ENCODE measurements at regions not wholly inside any gene's neighbourhood (a gene's known extent, or its start where the extent isn't known, plus 50 kb on each side); places are given as distances from the start of the nearest gene placed in this dataset.
"Not testable (repeated sequence)": the region's sequence is repeated elsewhere in the genome, so short reads cannot be mapped to it uniquely, and the experiment has no call there.

DNA sequence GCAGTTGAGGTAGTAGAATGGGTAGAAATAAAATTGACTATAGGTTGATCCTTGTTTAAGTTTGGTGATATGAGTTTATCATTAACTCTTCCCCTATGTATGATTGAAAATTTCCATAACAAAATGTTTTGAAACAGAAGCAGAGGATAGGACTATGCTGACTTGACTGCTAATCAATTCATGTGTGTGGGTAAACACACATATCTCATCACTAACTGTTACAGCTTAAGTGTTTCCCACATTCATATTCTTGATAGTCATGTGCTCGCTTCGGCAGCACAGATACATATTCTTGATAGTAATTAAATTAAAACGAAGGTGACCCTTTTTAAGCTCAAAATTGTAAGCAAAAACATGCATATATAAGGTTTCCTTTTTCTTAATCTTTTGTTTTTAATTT lies 68.2 kb upstream of the SAMSN1 start:
- DNase-seq (ENCODE audit: low read depth in 2 of 2), result no peak

DNA sequence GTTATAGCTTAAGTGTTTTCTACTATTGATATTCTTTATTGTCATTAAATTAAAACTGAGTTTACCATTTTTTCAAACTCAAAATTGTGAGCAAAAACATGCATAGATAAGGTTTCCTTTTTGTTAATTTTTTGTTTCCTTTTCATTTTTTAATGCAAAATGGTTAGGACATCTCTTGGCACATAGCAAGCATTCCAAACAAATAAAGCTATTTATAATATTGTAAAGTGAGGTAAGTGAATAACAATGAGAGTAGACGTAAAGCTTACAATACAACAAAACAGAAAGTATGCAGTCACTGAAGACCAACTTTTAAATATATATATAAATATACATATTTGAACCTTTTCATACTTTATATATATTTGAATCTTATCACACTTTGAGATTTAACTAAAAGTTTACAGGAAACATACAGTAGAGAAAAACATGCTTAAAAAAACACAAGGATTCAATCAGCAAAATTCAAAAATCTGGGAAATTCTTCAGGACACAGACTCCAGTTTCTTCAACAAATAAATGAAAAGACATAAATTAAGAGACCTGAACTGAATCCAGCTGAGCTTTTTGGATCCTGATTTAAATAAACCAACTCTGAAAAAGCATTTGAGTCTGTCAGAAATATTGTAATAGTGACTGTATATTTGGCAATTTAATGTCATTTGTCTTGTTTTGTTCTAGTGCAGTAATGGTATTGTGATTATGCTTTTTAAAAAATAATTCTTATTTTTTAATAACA lies 67.5 kb upstream of the SAMSN1 start:
- DNase-seq (ENCODE audit: low read depth in 2 of 2), result no peak

DNA sequence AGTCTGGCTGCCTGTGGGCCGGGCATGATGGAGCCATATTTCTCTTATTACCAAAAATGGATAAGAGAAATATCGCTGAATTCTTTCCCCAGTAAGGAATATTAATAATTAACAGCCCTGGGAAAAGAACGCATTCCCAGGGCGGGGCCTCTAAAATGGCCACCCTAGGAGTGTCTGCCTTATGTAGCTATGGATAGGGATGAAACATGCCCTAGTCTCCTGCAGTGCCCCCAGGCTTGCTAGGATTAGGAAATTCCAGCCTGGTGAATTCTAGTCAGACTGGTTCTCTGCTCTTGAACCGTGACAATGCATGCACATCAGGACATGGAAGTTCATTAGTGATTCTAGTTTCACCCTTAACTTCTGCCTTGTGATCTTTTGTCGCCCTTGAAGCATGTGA lies 64.0 kb upstream of the SAMSN1 start:
- DNase-seq (ENCODE audit: low read depth in 2 of 2), result not testable (repeated sequence)

DNA sequence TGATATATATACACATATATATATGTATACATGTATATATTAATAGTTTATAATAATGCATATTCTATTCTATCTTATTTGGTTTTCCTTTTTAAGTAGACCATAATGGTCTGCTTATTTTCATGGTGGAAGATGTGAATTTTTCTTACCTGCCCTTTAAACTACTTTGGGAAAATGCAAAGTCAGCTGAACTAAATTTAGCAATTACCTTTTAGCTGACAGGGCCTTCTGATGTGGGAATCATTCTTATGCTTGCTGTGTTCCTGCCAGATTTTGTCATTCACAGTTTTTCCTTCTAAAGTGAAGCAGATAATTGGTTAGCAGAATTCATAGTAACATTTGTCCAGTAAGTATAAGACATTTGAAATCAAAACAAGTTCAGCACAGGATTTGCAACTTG lies 63.2 kb upstream of the SAMSN1 start:
- DNase-seq (ENCODE audit: low read depth in 2 of 2), result no peak

DNA sequence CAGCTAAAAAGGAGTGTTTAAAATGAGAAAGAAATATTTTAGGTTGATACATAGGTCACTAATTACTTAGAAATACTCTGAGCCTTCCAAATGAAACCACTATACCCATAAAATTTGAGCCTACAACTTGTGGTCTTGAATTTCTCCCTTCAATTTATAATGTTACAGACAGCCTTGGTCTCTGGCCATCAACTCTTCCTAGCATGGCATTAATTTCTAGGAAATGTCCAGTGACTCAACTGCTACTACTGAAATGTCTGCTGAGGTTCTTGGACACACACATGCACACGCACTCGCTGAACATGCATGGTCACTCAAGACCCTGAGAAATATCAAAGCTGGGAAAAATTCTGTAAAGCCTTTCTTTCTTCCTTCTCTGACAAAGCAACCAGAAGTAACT lies 61.1 kb upstream of the SAMSN1 start:
- DNase-seq (ENCODE audit: low read depth in 2 of 2), result no peak

DNA sequence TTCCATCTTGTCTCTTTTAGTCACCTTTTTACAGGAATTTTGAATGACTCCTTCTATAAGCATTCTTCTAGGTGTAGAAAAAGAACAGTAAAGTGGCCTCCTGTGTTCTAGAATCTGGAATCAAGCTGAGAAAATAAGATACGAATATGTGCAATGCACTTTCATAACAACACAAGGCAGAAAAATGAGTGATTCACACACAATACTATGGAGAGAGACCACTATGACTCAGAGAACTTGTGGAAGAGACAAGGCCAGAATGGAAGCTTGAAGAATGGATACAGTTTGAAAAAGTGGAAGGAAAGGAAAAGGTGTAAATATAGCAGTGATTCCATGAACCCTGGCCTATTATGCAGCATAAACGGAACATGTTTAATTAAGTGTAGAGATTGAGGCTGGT lies 57.1 kb upstream of the SAMSN1 start:
- DNase-seq (ENCODE audit: low read depth in 2 of 2), result no peak

DNA sequence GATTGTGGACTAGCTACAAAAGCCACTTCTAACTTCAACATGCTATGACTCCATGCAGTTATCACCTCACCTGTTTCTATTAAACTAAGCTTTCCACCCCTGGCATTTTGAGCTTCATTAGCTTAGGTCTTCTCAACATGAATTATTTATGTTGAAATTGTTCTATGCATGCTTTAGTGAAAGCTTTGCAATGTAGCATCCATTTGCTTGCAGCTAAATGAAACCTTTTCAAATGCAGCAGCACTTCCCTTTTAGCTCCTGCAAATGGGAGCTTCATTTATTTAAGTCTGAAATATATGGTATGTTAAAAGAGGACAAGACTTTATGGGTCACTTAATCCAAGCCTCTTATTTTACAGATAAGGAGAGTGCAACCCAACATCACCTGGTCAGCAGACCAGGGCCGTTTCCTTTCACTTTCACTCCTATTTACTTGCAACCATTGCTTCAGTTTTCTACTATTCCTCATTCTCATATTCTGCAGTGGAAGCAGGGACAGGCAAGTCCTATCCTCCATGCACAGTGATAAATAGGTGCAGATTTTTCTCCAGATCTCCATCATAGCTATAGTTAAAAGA lies 56.4 kb upstream of the SAMSN1 start:
- DNase-seq (ENCODE audit: low read depth in 2 of 2), result no peak

DNA sequence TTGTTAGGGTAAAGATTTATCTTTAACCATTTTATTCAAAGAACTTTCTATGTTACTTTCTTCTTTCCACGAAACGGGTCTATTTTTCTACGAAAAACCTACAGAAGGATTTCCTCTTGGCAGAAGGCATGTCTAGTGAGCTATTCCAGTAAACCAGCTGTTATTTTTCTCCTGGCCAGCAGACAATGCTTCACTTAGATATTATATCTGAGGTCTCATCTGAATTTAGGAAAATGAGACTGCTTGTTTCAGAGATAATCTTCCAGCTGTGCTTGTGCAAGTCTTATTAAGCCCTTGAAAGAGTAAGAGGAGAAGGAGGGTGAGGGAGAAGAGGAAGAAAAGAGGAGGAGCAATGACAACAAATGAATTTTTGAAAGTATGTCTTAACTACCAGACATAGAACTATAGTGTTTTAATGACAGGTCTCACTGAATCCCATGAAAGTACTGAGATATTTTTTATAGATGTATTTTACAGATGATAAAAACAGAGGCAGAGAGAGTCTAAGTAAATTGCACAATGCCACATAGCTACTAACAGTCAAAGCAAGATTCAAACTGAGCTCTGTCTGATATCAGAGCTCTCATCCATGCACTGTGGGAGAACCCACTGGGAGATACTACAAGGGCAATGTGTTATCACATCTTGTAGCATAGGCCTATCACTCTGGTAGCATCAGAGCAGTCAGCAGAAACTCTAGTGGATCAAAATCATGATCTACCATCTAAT lies 54.6 kb upstream of the SAMSN1 start:
- no peak for DNase-seq (ENCODE audit: low read depth in 2 of 2)

DNA sequence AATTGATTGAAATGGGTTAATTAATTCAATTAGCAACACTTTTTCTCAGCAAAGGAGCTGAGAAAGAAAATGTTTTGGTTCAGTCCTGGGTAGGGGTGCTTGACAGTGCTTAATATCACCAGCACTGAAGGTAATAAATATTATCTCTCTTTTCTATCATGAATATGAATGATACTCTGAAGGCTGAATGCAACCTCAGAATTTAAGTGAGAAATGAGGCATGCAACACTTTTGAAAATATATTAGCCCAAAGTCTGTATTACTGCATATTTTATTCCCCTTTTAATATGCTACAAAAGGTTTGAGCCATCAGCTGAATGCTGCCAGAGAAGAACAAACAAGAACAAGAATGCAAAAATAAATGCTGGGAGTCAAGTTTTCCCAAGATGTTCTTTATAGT lies 52.0 kb upstream of the SAMSN1 start:
- no peak for DNase-seq (ENCODE audit: low read depth in 2 of 2)
